ENCODE measurements at regions not wholly inside any gene's neighbourhood (a gene's known extent, or its start where the extent isn't known, plus 50 kb on each side); places are given as distances from the start of the nearest gene placed in this dataset.

DNA sequence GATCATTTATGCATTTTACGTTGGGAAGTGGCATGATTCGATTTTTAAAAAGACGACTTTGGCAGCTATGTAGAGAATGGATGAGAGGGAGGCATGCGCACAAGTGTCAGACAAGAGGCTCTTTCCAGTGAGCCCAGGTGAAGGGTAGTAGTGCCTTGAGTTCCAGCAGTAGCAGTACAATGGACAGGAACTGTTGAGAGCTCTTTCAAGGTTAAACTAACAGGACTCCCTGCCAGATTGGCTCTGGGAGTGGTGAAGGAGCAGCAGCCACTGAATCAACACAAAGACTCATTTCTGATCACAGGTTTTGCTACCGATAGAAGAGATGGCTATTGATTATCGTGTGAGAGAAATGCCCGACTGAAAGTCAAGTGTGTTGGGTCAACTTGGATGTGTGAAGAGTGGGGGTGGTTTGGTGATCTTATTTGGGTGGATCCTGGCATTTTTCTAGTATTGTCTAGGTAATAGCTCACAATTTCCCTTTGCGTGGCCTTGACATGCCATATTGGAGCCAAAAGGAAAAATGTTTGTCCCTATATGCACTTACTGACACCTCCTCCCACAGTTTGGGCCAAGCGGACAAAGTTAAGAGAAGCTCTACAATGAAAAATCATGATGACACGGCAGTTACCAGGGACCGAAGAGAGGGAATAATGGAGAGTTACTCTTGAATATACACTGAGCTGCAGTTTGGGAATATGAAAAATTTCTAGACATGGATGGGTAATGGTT, 81.6 kb upstream of the MDFIC2 start:
- Histone ChIP-seq H3K27ac (ENCODE audit: low read depth in 2 of 2, low read length in 1 of 2) (no peak overlapping the region), H3K27me3 (ENCODE audit: insufficient read depth) (no peaks in the 10 kb centered on the region), H3K79me2 (ENCODE audit: insufficient read depth) (no peaks in the 10 kb centered on the region), H3K4me2 (no peak overlapping the region), H3K36me3 (replicated peaks in 1 of 2; ENCODE audit: control insufficient read depth in 1 of 2, insufficient read depth in 2 of 2, low read length in 1 of 2) (no peaks in the 10 kb centered on the region), H3F3A (replicated peaks; ENCODE audit: insufficient read depth) (no peaks in the 10 kb centered on the region), H3K9ac (no peak overlapping the region), H3K4me3 (ENCODE audit: low read depth in 2 of 2, low read length in 1 of 2) (no peak overlapping the region), H3K9me3 (no peaks in the 10 kb centered on the region), H2AFZ (ENCODE audit: low read depth) (no peak overlapping the region), H3K9me2 (no peaks in the 10 kb centered on the region), H3K4me1 (ENCODE audit: control insufficient read depth in 1 of 2, insufficient read depth in 2 of 2, low read depth in 1 of 2, low read length in 1 of 2) (no peaks in the 10 kb centered on the region), H4K20me1 (ENCODE audit: insufficient read depth) (no peaks in the 10 kb centered on the region)
- 50% methylated on average over 11 of the region's 11 CpGs for WGBS (ENCODE audit: low lambda C conversion rate)
- ChIA-PET CTCF (interaction anchor here (1.0 kb wide), 1 partner anchor 20 kb away, joined by 3 read pairs; no protein-coding TSS in a partner anchor), POLR2A (no interaction called here)
- no peak for DNase-seq
- TF ChIP-seq MXI1 (IDR thresholded peaks at IDR 0.05; ENCODE audit: low read depth, low read length) (no peak), RFX5 (IDR thresholded peaks at IDR 0.05; ENCODE audit: low read length) (no peak), FOXJ3 (CRISPR knock-in tag; IDR thresholded peaks at IDR 0.05) (no peak), RXRA (IDR thresholded peaks at IDR 0.05; ENCODE audit: borderline replicate concordance, low read depth) (no peak), CHD2 (IDR thresholded peaks at IDR 0.05; ENCODE audit: low read length, partially characterized antibody) (no peak)
- TF ChIP-seq, protein P1, sequence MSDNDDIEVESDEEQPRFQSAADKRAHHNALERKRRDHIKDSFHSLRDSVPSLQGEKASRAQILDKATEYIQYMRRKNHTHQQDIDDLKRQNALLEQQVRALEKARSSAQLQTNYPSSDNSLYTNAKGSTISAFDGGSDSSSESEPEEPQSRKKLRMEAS (IDR thresholded peaks at IDR 0.05; ENCODE audit: low read depth): no peak

DNA sequence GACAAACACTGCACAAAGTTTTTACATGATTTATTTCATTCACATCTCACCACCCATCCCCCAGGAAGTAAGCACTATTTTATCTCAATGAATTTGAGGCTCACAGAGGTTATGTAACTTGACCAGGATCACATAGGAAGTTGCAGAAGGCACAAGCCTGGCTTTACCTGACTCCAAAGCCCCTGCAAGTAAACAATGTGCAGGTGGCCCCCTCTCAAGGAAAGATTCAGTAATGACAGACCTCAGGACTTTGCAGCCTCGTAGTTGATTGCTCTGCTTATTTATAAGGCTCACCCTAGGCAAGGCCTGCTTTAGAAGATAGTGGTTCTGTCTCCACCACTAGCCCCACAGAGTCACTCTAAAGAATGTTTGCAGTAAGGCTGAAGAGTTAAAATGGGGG, 79.8 kb upstream of the MDFIC2 start:
- no peaks in the 10 kb centered on the region for H3K79me2 ChIP-seq (ENCODE audit: insufficient read depth)
- no peak overlapping the region for H3K4me2 ChIP-seq
- no peaks in the 10 kb centered on the region for H3K36me3 ChIP-seq (replicated peaks in 1 of 2; ENCODE audit: control insufficient read depth in 1 of 2, insufficient read depth in 2 of 2, low read length in 1 of 2)
- no peak overlapping the region for H3K4me3 ChIP-seq (ENCODE audit: low read depth in 2 of 2, low read length in 1 of 2)
- POLR2A ChIA-PET: no interaction called here
- CTCF ChIA-PET: no interaction called here
- H3K4me1 ChIP-seq (ENCODE audit: control insufficient read depth in 1 of 2, insufficient read depth in 2 of 2, low read depth in 1 of 2, low read length in 1 of 2): no peaks in the 10 kb centered on the region
- WGBS (ENCODE audit: low lambda C conversion rate): 18% methylated on average over 1 of the region's 1 CpG
- H3K9ac ChIP-seq: no peak overlapping the region
- H3K27me3 ChIP-seq (ENCODE audit: insufficient read depth): no peaks in the 10 kb centered on the region
- no peaks in the 10 kb centered on the region for H3F3A ChIP-seq (replicated peaks; ENCODE audit: insufficient read depth)
- no peak overlapping the region for H2AFZ ChIP-seq (ENCODE audit: low read depth)
- no peaks in the 10 kb centered on the region for H3K9me2 ChIP-seq
- H4K20me1 ChIP-seq (ENCODE audit: insufficient read depth): no peaks in the 10 kb centered on the region
- no peaks in the 10 kb centered on the region for H3K9me3 ChIP-seq
- H3K27ac ChIP-seq (ENCODE audit: low read depth in 2 of 2, low read length in 1 of 2): no peak overlapping the region
- no peak for DNase-seq
- TF ChIP-seq RAD21 (IDR thresholded peaks at IDR 0.05; ENCODE audit: low read length) (no peak), RCOR1 (IDR thresholded peaks at IDR 0.05; ENCODE audit: low read length) (no peak), JUND (IDR thresholded peaks at IDR 0.05) (no peak), TAF1 (IDR thresholded peaks at IDR 0.05; ENCODE audit: borderline replicate concordance, low read depth, low read length) (no peak), NFIC (IDR thresholded peaks at IDR 0.05; ENCODE audit: borderline replicate concordance) (no peak), RXRA (IDR thresholded peaks at IDR 0.05; ENCODE audit: borderline replicate concordance, low read depth) (no peak), GABPA (IDR thresholded peaks at IDR 0.05; ENCODE audit: low read depth) (no peak)

DNA sequence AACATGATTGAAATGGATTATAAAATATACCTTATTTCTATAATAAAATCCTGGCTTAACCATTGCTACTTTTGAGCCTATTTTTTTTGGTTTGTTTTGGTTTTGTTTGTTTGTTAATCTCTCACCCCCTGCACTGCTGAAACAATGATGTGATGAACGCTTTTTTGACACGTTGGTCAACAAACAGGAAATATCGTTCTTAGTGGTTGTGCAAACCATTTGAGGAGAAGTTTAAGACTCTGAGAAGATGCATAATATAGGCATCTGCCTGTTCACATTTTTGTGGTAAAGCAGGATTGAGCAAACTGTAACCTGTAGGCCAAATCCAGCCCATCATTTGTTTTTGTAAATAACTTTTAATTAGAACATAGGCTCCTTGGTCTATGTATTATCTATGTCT, 75.5 kb upstream of the MDFIC2 start:
- no peaks in the 10 kb centered on the region for H3K9me3 ChIP-seq
- H3K4me2 ChIP-seq: no peak overlapping the region
- H3K4me3 ChIP-seq (ENCODE audit: low read depth in 2 of 2, low read length in 1 of 2): no peak overlapping the region
- no peaks in the 10 kb centered on the region for H3K36me3 ChIP-seq (replicated peaks in 1 of 2; ENCODE audit: control insufficient read depth in 1 of 2, insufficient read depth in 2 of 2, low read length in 1 of 2)
- 41% methylated on average over 3 of the region's 3 CpGs for WGBS (ENCODE audit: low lambda C conversion rate)
- H3K4me1 ChIP-seq (ENCODE audit: control insufficient read depth in 1 of 2, insufficient read depth in 2 of 2, low read depth in 1 of 2, low read length in 1 of 2): no peaks in the 10 kb centered on the region
- no peak overlapping the region for H2AFZ ChIP-seq (ENCODE audit: low read depth)
- H3K27me3 ChIP-seq (ENCODE audit: insufficient read depth): no peaks in the 10 kb centered on the region
- no peak overlapping the region for H3K27ac ChIP-seq (ENCODE audit: low read depth in 2 of 2, low read length in 1 of 2)
- no peaks in the 10 kb centered on the region for H4K20me1 ChIP-seq (ENCODE audit: insufficient read depth)
- H3F3A ChIP-seq (replicated peaks; ENCODE audit: insufficient read depth): no peaks in the 10 kb centered on the region
- H3K9ac ChIP-seq: no peak overlapping the region
- TF ChIP-seq CHD2 (IDR thresholded peaks at IDR 0.05; ENCODE audit: low read length, partially characterized antibody) (no peak), POLR2AphosphoS5 (IDR thresholded peaks at IDR 0.05; ENCODE audit: low read depth, low read length) (no peak), YY1 (IDR thresholded peaks at IDR 0.05; ENCODE audit: low read depth) (no peak)
- TF ChIP-seq, protein P1 (IDR thresholded peaks at IDR 0.05; ENCODE audit: low read depth): no peak
- no peaks in the 10 kb centered on the region for H3K9me2 ChIP-seq
- CTCF ChIA-PET: no interaction called here
- H3K79me2 ChIP-seq (ENCODE audit: insufficient read depth): no peaks in the 10 kb centered on the region
- no peak for DNase-seq
- POLR2A ChIA-PET: no interaction called here
